Activated CD4-positive, alpha-beta T cell treated with anti-CD3 and anti-CD28 coated beads, Interleukin-2, Interleukin-4, amounts not matched to agents 100 ng/mL and 50 ng/mL, durations not matched to agents 16 hours and 8 hours (primary cell): ENCODE measurements at regions not wholly inside any gene's neighbourhood (a gene's known extent, or its start where the extent isn't known, plus 50 kb on each side); places are given as distances from the start of the nearest gene placed in this dataset.
"Not testable (repeated sequence)": the region's sequence is repeated elsewhere in the genome, so short reads cannot be mapped to it uniquely, and the experiment has no call there.

Experiments used
- DNase-seq: peaks from one replicate; pipeline ENCODE4 v3.0.0-alpha.2; 2020; ENCODE audit warnings: low spot score

- DNase-seq, result no peak
Observed at GRCh38 chr14:101246894-101247841, 314.1 kb upstream of the DIO3 start.

GRCh38 chr14:101247842-101248725 is 313.2 kb upstream of the DIO3 start:
- no peak for DNase-seq

- DNase-seq, result no peak
Observed at GRCh38 chr14:101248840-101249675, 312.2 kb upstream of the DIO3 start.

DNA sequence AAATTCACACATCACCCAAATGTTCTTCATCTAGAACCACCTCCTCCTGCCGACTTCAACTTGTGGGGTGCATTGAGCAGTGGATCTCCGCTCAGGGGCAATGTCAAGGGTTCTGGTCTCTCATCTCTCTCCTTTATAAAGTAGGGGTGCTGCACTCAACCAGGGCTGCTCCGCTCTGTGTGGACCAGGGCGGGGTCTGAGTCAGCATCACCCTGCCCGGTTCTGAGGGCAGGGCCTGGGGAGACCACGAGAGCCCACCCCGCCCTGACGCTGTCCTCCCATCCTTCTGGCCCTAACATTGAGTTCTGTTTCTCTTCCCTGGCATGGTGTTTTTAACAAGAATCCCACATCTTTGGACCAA is 311.6 kb upstream of the DIO3 start:
- no peak for DNase-seq

- no peak for DNase-seq
Observed at GRCh38 chr14:101250336-101250947, 310.9 kb upstream of the DIO3 start.

DNA sequence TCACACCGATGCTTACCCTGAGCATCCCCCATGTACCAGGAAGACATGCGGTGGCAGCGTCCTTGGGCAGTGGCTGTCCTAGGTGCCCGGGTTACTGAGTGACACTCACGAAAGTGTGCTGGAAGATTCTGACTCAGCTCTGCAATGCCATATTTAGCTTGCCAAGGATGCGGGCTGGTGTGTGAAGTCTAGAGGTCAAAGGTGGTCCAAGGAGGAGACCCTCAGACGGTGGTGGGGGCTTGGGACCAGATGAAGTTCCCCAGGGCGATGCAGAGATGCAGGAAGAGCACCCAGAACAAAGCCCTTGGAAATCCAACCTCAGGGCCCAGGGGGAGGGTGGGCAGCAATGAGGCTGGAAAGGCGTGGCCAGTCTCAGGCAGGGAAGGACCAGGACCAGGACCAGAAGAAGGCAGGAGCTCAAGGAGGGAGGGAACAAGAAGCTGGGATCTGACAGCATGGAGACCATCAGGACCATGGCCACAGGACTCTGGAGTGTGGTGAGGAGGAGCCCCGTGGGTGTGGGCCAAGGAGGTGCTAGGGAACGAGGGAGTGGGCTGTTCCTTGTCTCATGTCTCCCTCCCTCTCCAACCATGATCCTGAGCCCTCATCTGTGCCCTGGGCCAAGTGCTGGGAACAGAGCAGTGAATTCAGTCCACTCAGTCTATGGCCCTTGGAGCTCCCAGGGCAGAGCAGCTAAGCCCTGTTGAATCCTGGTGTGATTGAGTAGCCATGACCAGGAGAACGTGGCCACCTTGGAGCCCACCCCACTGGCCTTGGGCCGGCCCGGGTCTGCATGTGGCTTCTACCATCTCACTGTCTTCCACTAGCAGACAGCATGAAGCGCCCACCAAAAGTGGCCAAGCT is 310.1 kb upstream of the DIO3 start:
- no peak for DNase-seq

DNA sequence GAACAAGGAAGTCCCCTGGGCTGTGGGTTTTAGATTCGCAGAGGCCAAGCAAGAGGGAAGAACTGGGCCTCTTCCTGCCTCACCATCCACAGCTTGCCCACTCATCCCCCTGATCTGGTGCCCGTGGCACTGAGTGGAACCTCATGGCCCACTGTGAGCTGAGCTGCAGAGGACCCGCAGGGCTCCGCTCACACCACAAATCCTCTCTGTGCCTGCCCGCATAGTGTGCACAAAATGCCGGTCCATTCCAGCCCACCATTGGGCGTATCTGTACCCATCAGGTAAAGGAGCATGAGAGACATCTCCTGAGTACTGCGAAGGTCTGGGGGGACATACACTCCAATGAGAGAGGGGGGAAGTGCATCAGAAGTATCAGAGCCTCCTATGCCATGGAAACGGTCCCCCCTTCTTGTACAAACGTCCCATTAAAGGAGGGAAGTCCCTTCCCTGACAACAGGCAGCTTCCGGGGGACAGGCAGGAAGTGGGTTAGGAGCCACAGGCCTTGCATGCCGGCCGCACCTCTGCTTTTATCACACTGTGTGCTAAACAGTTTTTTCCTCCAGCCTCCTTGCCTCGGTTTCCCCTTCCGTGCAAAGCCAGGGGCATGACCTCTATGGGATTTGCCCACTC is 309.4 kb upstream of the DIO3 start:
- no peak for DNase-seq

DNA sequence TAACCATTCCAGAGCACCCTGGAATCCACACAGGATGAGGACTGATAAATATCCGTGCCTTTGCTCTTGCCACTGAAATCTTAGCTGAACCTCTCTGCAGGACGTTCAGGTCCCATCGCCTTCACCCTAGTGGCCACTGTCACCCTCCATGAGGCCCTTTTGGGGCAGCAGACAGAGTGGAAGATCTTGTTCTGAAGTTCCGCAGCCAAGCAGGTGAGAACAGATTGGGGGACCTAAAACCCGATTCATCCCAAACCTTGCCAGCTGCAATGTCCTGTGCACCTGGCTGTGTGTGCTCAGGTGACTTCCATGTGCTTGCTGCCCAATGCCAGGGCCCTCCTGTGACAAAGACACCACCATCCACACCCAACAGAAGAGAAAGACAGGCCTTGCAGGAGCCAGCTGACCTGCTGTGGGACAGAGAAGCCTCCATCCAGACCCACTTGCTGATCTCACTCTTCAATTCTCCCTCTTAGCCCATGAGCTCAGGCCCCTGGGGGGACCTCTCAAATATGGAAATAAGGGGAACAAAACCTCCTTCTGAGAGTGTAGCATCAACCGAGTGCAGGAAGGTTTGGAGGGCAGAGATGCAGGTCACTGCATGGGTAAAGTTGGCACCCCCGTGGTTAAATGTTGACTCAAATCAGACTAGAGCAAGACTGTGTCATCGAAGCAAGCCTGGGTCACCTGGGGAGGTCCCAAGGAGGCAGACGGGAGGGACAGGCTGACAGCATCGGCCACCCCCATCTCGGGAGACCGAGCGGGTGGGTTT is 308.7 kb upstream of the DIO3 start:
- DNase-seq, result no peak

- no peak for DNase-seq
Observed at GRCh38 chr14:101253948-101254347, 307.3 kb upstream of the DIO3 start.

- no peak for DNase-seq
Observed at GRCh38 chr14:101254805-101255764, 306.2 kb upstream of the DIO3 start.

DNA sequence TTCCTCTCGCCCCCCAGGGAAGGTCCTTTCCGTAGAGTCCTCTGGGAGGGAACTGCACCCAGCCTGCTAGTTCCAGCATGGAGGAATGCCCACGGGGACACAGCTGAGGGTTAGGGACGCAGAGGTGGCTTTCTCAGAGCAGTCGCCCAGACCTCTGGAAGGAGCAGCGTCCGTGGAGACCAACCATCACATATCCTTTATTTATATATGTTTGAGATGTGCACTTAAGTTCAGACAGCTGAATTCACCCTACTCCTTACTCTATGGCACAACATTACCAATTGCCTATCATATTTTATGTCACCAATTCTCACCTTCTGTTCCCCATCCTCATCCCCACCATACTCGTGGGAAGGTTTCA is 305.6 kb upstream of the DIO3 start:
- no peak for DNase-seq

DNA sequence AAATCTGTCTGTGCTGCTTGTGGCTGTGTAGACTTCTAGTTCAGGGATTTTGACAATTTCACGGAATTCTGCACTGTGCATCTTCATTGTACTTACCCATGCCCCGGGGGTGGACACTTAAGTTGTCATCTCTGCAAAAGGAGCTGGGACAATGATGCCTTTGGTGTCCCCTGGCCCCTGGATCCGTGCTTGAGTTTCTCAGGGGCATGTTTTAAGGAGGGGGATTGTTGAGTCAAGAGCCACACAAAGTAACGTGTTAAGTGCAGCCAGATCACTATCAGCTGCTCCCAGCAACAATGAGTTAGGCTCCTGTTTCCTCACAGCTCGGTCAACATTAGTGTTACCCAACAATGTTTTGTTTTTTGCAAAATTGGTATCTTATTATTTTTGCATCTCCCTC is 305.0 kb upstream of the DIO3 start:
- DNase-seq, result no peak

DNA sequence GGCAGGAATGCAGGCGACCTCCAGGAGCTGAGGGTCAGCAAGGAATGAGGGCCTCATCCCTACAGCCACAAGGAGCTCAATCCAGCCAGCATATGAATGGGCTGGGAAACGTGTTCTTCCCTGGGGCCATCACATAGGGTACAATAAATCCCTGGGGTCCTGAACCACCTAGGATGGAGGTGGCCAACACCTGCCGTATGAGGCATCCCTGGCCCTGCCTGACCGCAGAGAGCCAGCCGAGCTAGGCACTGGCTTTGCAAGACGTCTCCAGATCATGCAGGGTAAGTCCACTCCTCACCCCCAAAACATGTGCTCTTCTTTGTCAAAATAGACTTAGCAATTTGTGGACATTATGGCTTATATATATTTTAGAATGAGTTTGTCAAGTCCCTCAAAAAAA is 303.7 kb upstream of the DIO3 start:
- no peak for DNase-seq

DNA sequence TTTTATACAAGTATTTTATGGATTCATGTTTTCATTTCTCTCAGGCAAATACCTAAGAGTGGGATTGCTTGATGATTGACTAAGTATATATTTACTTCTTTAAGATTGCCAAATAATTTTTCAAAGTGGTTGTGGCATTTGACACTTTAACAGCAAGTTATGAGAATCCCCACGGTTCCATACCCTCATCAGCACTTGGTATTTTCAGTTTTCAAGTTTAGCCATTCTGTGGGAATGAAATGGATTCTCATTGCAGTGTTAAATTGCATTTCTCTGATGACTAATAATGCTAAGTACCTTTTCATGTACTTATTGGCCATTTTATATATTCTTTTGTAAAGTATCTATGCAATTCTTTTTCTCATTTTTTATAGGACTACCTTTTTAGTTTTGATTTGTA is 301.5 kb upstream of the DIO3 start:
- DNase-seq, result no peak

- not testable (repeated sequence) for DNase-seq
Observed at GRCh38 chr14:101266441-101266840, 294.9 kb upstream of the DIO3 start.

GRCh38 chr14:101273091-101273490 is 288.2 kb upstream of the DIO3 start:
- DNase-seq, result no peak

DNA sequence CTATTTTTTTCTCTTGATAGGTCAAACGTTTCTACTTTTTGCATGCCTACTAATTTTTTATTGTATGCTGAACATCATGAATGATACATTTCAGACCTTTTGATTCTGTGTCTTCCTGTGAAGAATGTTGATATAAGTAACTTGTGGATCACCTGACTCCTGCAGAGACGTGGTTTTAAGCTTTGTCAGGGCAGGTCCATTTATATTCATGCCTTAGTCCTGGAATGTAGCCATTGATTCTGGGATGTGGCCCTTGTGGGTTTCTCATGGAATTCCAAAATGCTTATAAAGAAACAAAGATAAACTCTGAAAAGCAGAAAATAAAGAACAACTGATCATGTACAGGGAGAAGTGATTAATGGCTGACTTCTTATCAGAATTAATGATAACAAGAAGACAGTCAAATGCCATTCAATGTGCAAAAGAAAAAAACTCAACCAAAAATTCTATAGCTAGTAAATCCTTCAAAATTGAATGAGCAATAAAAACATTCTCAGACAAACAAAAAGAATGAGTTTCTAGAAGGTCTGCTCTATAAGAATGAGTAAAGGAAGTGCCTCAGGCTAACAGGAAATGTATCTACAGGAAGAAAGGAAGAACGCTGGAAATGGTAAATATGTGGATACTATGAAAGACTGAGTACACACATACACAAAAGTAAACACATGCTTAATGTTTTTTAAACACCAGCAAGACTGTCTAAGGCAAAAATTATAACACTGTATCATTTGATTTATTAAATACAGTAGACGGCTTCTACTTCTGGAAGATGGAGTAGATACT is 284.8 kb upstream of the DIO3 start:
- DNase-seq, result no peak

DNA sequence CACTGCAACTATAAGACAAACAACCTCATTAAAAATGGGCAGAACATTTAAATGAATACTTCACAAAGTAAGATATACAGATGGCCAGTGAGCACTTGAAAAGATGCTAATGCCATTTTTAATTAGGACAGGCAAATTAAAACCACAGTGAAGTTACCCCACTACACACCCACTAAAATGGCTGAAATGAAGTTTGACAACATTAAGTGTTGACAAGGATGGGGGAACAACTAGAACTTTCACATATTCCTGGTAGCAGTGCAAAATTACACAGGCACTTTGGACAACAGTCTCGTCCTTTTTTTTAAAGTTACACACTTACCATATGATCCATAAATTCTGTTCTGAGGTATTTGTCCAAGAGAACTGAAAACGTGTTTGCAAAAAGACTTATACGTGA is 278.9 kb upstream of the DIO3 start:
- DNase-seq, result no peak
